CD4-positive, alpha-beta T cell treated with Interleukin-21 for 1 hour (primary cell): ENCODE measurements at regions not wholly inside any gene's neighbourhood (a gene's known extent, or its start where the extent isn't known, plus 50 kb on each side); places are given as distances from the start of the nearest gene placed in this dataset.

Experiments
- DNase-seq: peaks from one replicate; pipeline ENCODE4 v3.0.0-alpha.2; 2020

- no peak for DNase-seq
Measured at GRCh38 chrY:15689994-15690393, 1165.7 kb downstream of the NLGN4Y start.

- no peak for DNase-seq
Measured at GRCh38 chrY:15702131-15702530, 1177.8 kb downstream of the NLGN4Y start.

- no peak for DNase-seq
Measured at GRCh38 chrY:15704906-15705305, 1180.6 kb downstream of the NLGN4Y start.

- no peak for DNase-seq
Measured at GRCh38 chrY:15749533-15750433, 1225.5 kb downstream of the NLGN4Y start.

GRCh38 chrY:15751001-15751400 lies 1226.7 kb downstream of the NLGN4Y start:
- no peak for DNase-seq

- DNase-seq, result no peak
Measured at GRCh38 chrY:15756266-15756665, 1231.9 kb downstream of the NLGN4Y start.

- DNase-seq, result no peak
Measured at GRCh38 chrY:15773579-15773978, 1249.2 kb downstream of the NLGN4Y start.

- DNase-seq, result no peak
Measured at GRCh38 chrY:15775880-15776279, 1251.6 kb downstream of the NLGN4Y start.

- no peak for DNase-seq
Measured at GRCh38 chrY:15779891-15780290, 1255.6 kb downstream of the NLGN4Y start.

- DNase-seq, result no peak
Measured at GRCh38 chrY:15800021-15800420, 1275.7 kb downstream of the NLGN4Y start.

GRCh38 chrY:15805985-15806384 lies 1281.7 kb downstream of the NLGN4Y start:
- DNase-seq, result no peak

- DNase-seq, result no peak
Measured at GRCh38 chrY:15814241-15814640, 1289.9 kb downstream of the NLGN4Y start.
